ENCODE measurements at regions not wholly inside any gene's neighbourhood (a gene's known extent, or its start where the extent isn't known, plus 50 kb on each side); places are given as distances from the start of the nearest gene placed in this dataset.

DNA sequence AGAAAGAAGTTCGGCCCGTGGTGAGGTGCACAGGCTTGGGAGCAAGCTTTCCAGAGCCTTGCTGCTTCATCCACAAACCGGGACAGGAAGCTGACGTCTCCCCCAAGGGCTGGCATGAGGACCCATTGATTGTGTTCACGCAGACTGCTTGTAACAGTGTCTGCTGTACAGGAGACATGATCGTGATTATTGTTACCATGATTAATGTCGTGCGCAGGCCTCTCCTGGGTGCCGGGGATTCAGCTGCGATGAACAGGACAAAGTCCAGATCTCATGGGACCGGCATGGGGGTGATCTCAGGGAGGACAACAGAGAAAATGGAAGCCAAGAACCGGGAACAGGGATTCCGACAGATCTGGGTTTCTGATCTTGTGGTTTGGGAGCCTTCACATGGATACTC lies 219.9 kb downstream of the BRD1 start:
- H3K27me3 ChIP-seq: no peaks in the 10 kb centered on the region
- TF ChIP-seq CTCF (IDR thresholded peaks at IDR 0.05): no peak

GRCh38 chr22:49606562-49607290 lies 220.9 kb downstream of the BRD1 start:
- Histone ChIP-seq H3K27ac (no peak overlapping the region), H3K4me3 (no peak overlapping the region), H3K4me1 (no peaks in the 10 kb centered on the region), H3K9me3 (peaks cover 0 to 19% of the 10 kb centered on the region in 2 donors), H3K36me3 (no peaks in the 10 kb centered on the region), H3K27me3 (no peaks in the 10 kb centered on the region)
- no peak for TF ChIP-seq CTCF (IDR thresholded peaks at IDR 0.05)
- no peak for DNase-seq (ENCODE audit: low spot score)

More for the DNA sequence above, 219.9 kb downstream of the BRD1 start:
- H3K9me3 ChIP-seq: peaks cover 0 to 30% of the 10 kb centered on the region in 2 donors
- no peak overlapping the region for H3K27ac ChIP-seq
- no peak for DNase-seq (ENCODE audit: low spot score)
- H3K4me3 ChIP-seq: no peak overlapping the region
- no peaks in the 10 kb centered on the region for H3K4me1 ChIP-seq
- no peaks in the 10 kb centered on the region for H3K36me3 ChIP-seq

GRCh38 chr22:49604732-49605302 lies 222.9 kb downstream of the BRD1 start:
- TF ChIP-seq CTCF (IDR thresholded peaks at IDR 0.05): no peak
- peaks cover 0 to 19% of the 10 kb centered on the region in 2 donors for H3K9me3 ChIP-seq
- H3K27ac ChIP-seq: no peak overlapping the region
- H3K36me3 ChIP-seq: no peaks in the 10 kb centered on the region
- H3K27me3 ChIP-seq: no peaks in the 10 kb centered on the region
- no peak overlapping the region for H3K4me3 ChIP-seq
- no peak for DNase-seq (ENCODE audit: low spot score)
- no peaks in the 10 kb centered on the region for H3K4me1 ChIP-seq

DNA sequence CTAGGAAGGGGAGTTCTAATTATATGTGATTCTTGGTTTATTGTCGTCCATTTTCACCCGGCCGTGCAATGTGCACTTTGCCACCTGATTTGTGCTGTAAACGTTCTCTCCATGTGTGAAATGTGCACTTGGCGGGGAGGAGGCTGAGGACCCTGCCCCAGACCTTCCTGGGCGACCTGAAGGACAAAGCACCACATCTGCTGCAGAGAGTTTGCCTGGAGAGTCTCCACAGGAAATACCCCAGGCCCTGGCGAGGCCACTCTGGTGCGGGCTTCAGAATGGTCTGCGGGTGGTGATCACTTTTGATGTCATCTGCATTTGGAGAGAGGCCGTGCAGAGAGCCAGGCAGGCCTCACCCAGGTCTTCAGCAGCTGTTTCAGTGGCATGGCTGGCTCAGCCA lies 224.7 kb downstream of the BRD1 start:
- Histone ChIP-seq H3K36me3 (no peaks in the 10 kb centered on the region), H3K27ac (no peak overlapping the region), H3K4me3 (no peak overlapping the region), H3K9me3 (peaks cover 0 to 19% of the 10 kb centered on the region in 2 donors), H3K4me1 (no peaks in the 10 kb centered on the region), H3K27me3 (no peaks in the 10 kb centered on the region)
- DNase-seq (ENCODE audit: low spot score): no peak
- no peak for TF ChIP-seq CTCF (IDR thresholded peaks at IDR 0.05)

- Histone ChIP-seq H3K36me3 (no peaks in the 10 kb centered on the region), H3K27ac (no peak overlapping the region), H3K4me1 (no peaks in the 10 kb centered on the region), H3K4me3 (no peak overlapping the region), H3K9me3 (peaks cover 0 to 19% of the 10 kb centered on the region in 2 donors), H3K27me3 (no peaks in the 10 kb centered on the region)
- no peak for DNase-seq (ENCODE audit: low spot score)
- TF ChIP-seq CTCF (IDR thresholded peaks at IDR 0.05): no peak
Observed at GRCh38 chr22:49602481-49602880, 225.2 kb downstream of the BRD1 start.

All from right atrium auricular region (tissue), 2 donors.